Right ventricle myocardium superior (tissue), 1 donor: ENCODE measurements at regions not wholly inside any gene's neighbourhood (a gene's known extent, or its start where the extent isn't known, plus 50 kb on each side); places are given as distances from the start of the nearest gene placed in this dataset.
A peak's percentile ranks its signal among the peaks of the same experiment; 100 is the strongest.

Experiments
- ATAC-seq: fragments of 200-7000 bp; cut with Tn5 transposase; one replicate; pipeline ENCODE4 v1.9.1; 2020; ENCODE audit warnings: mild to moderate bottlenecking; ENCODE audit not compliant: poor library complexity
- DNase-seq: peaks from one replicate; pipeline ENCODE4 v3.0.0-alpha.2; 2020
- intact Hi-C: fragments of 100-400 bp; cut with DNase I; formaldehyde crosslinking; loops from one replicate; pipeline ENCODE4 v1.11.2; 2022
- donor health status: DM: no; HTN: yes; CAD: no; lungs with severe emphysema.

GRCh38 chr11:112451250-112451649, 190.6 kb upstream of the PLET1 start:
- intact Hi-C loops: no loop called here
- no peak for ATAC-seq
- no peak for DNase-seq

- intact Hi-C loops: no loop called here
- ATAC-seq: peak; percentile 51
- DNase-seq: peak; percentile 53
Observed at GRCh38 chr11:112453601-112454577, 193.2 kb upstream of the PLET1 start.

- DNase-seq: no peak
- no peak for ATAC-seq
- intact Hi-C loops: no loop called here
Observed at GRCh38 chr11:112454841-112455240, 194.2 kb upstream of the PLET1 start.

GRCh38 chr11:112455791-112456190, 195.1 kb upstream of the PLET1 start:
- intact Hi-C loops: no loop called here
- ATAC-seq (no peak), DNase-seq (no peak)

GRCh38 chr11:112457532-112457931, 196.9 kb upstream of the PLET1 start:
- intact Hi-C loops: no loop called here
- DNase-seq (no peak), ATAC-seq (no peak)

- DNase-seq (no peak), ATAC-seq (no peak)
- intact Hi-C loops: no loop called here
Observed at GRCh38 chr11:112459001-112459400, 198.3 kb upstream of the PLET1 start.

- DNase-seq: no peak
- intact Hi-C loops: no loop called here
- no peak for ATAC-seq
Observed at GRCh38 chr11:112460141-112460540, 199.5 kb upstream of the PLET1 start.

GRCh38 chr11:112464949-112465348, 204.3 kb upstream of the PLET1 start:
- ATAC-seq: no peak
- intact Hi-C loops: no loop called here
- DNase-seq: no peak

GRCh38 chr11:112465433-112466024, 204.9 kb upstream of the PLET1 start:
- intact Hi-C loops: no loop called here

GRCh38 chr11:112467721-112468120, 207.1 kb upstream of the PLET1 start:
- intact Hi-C loops: no loop called here
- ATAC-seq: no peak
- DNase-seq: no peak

More at GRCh38 chr11:112465433-112466024, 204.9 kb upstream of the PLET1 start:
- ATAC-seq (no peak), DNase-seq (no peak)

- intact Hi-C loops: no loop called here
Observed at GRCh38 chr11:112469376-112469775, 208.7 kb upstream of the PLET1 start.

GRCh38 chr11:112470355-112470754, 209.7 kb upstream of the PLET1 start:
- intact Hi-C loops: no loop called here
- DNase-seq (no peak), ATAC-seq (no peak)

More at GRCh38 chr11:112469376-112469775, 208.7 kb upstream of the PLET1 start:
- ATAC-seq (peak; percentile 25), DNase-seq (no peak)

- DNase-seq (no peak), ATAC-seq (no peak)
- intact Hi-C loops: no loop called here
Observed at GRCh38 chr11:112471731-112472130, 211.1 kb upstream of the PLET1 start.

GRCh38 chr11:112477152-112477551, 216.5 kb upstream of the PLET1 start:
- ATAC-seq: no peak
- DNase-seq: no peak
- intact Hi-C loops: no loop called here

GRCh38 chr11:112477581-112478317, 217.1 kb upstream of the PLET1 start:
- ATAC-seq: no peak
- DNase-seq: no peak
- intact Hi-C loops: no loop called here

GRCh38 chr11:112478806-112479205, 218.1 kb upstream of the PLET1 start:
- ATAC-seq: no peak
- intact Hi-C loops: no loop called here
- no peak for DNase-seq

- intact Hi-C loops: no loop called here
- DNase-seq: no peak
- no peak for ATAC-seq
Observed at GRCh38 chr11:112481431-112481830, 220.8 kb upstream of the PLET1 start.

- intact Hi-C loops: no loop called here
- ATAC-seq (no peak), DNase-seq (no peak)
Observed at GRCh38 chr11:112481893-112482292, 221.2 kb upstream of the PLET1 start.

GRCh38 chr11:112485280-112485679, 224.6 kb upstream of the PLET1 start:
- intact Hi-C loops: no loop called here
- ATAC-seq: no peak

More at GRCh38 chr11:112485280-112485679, 224.6 kb upstream of the PLET1 start:
- no peak for DNase-seq
